Psoas muscle (tissue), 7 donors: ENCODE measurements at regions not wholly inside any gene's neighbourhood (a gene's known extent, or its start where the extent isn't known, plus 50 kb on each side); places are given as distances from the start of the nearest gene placed in this dataset.

ENCODE experiments used
- ATAC-seq, 4 donors: fragments of 200-7000 bp; cut with Tn5 transposase; one replicate each; pipeline ENCODE4 v1.9.1; 2020; ENCODE audit warnings: moderate library complexity in 3 of 4, mild to moderate bottlenecking in 2 of 4
- DNase-seq, 2 donors: peaks; one replicate each; pipeline ENCODE4 v3.0.0-alpha.2; 2020
- H3K27ac ChIP-seq: fragments of 200-600 bp; one replicate; pipeline ENCODE4 v1.8.0; 2022
- H3K27me3 ChIP-seq, 3 donors: fragments of 200-600 bp in 1 of 3; one replicate each; pipeline versions ENCODE4 v1.6.1 to v1.8.0; 2013 to 2022; ENCODE audit warnings: low read length in 2 of 3, mild to moderate bottlenecking in 2 of 3, moderate library complexity in 1 of 3; ENCODE audit not compliant: insufficient read depth in 3 of 3
- H3K36me3 ChIP-seq, 2 donors: fragments of 200-600 bp in 1 of 2; one replicate each; pipeline versions ENCODE4 v1.6.1 to v1.8.0; 2013 to 2022; ENCODE audit warnings: low read depth in 1 of 2, mild to moderate bottlenecking in 1 of 2, moderate library complexity in 1 of 2; ENCODE audit not compliant: insufficient read depth in 1 of 2
- H3K4me1 ChIP-seq: fragments of 200-600 bp; one replicate; pipeline ENCODE4 v1.8.0; 2022
- H3K4me3 ChIP-seq: fragments of 200-600 bp; one replicate; pipeline ENCODE4 v1.8.0; 2022; ENCODE audit warnings: mild to moderate bottlenecking
- H3K9me3 ChIP-seq: fragments of 200-600 bp; one replicate; pipeline ENCODE4 v1.8.0; 2022
- CTCF ChIP-seq: fragments of 200-600 bp; IDR thresholded peaks from one replicate; pipeline ENCODE4 v1.8.0; 2022; ENCODE audit warnings: antibody characterized with exemption
- WGBS, 3 donors: extraction: QIAGEN DNeasy Blood & Tissue Kit; methylation state at CpG; one replicate each; pipeline versions ENCODE4 v1.1.6 to v1.1.7; 2013; 5-methylcytosine and 5-hydroxymethylcytosine counted together
- intact Hi-C, 2 donors: fragments of 100-400 bp; cut with DNase I; formaldehyde crosslinking; loops; one replicate each; pipeline versions ENCODE4 v1.11.0 to v1.14.2; 2022
- donor health status: healthy with polysubstance abuse.
- donor health status: DM: no; HTN: no; CAD: no; lungs with moderate emphysema.
- donor health status: Bipolar disorder and iron deficiency.
- donor health status: healthy.
- donor health status: DM: yes; HTN: yes; CAD: no.
- donor health status: DM: no; HTN: no; CAD: no.
- donor health status: DM: yes; HTN: yes; CAD: no.

GRCh38 chr6:169165561-169166300 lies 87.9 kb downstream of the THBS2 start:
- no peaks in the 10 kb centered on the region for H3K36me3 ChIP-seq
- H3K27me3 ChIP-seq = no peaks in the 10 kb centered on the region
- no peaks in the 10 kb centered on the region for H3K4me1 ChIP-seq
- 82 to 93% (median 92%) methylated on average over 12 of the region's 12 CpGs for WGBS, 3 donors
- no peak for TF ChIP-seq CTCF
- H3K9me3 ChIP-seq = no peaks in the 10 kb centered on the region
- no peak overlapping the region for H3K4me3 ChIP-seq
- intact Hi-C loops = no loop called here
- ATAC-seq (no peak), DNase-seq (no peak)
- H3K27ac ChIP-seq = no peak overlapping the region

- Histone ChIP-seq H3K4me3 (no peak overlapping the region), H3K36me3 (no peaks in the 10 kb centered on the region), H3K27ac (no peak overlapping the region), H3K27me3 (no peaks in the 10 kb centered on the region), H3K4me1 (no peaks in the 10 kb centered on the region), H3K9me3 (no peaks in the 10 kb centered on the region)
- intact Hi-C loops = no loop called here
- no peak for TF ChIP-seq CTCF
- 69 to 73% (median 70%) methylated on average over 5 of the region's 5 CpGs for WGBS, 3 donors
- DNase-seq = no peak
- no peak for ATAC-seq
Measured at GRCh38 chr6:169164986-169165385, 88.7 kb downstream of the THBS2 start.

- no peaks in the 10 kb centered on the region for H3K4me1 ChIP-seq
- H3K27me3 ChIP-seq = no peaks in the 10 kb centered on the region
- DNase-seq (no peak), ATAC-seq (no peak)
- no peak overlapping the region for H3K4me3 ChIP-seq
- intact Hi-C loops = no loop called here
- H3K9me3 ChIP-seq = no peaks in the 10 kb centered on the region
- WGBS, 3 donors = 95 to 97% (median 96%) methylated on average over 5 of the region's 5 CpGs
- no peak overlapping the region for H3K27ac ChIP-seq
- TF ChIP-seq CTCF = no peak
- no peaks in the 10 kb centered on the region for H3K36me3 ChIP-seq
Measured at GRCh38 chr6:169164451-169164850, 89.2 kb downstream of the THBS2 start.

- Histone ChIP-seq H3K27ac (no peak overlapping the region), H3K27me3 (no peaks in the 10 kb centered on the region), H3K4me1 (no peaks in the 10 kb centered on the region), H3K4me3 (no peak overlapping the region), H3K9me3 (no peaks in the 10 kb centered on the region), H3K36me3 (no peaks in the 10 kb centered on the region)
- intact Hi-C loops = no loop called here
- ATAC-seq (no peak), DNase-seq (no peak)
- TF ChIP-seq CTCF = no peak
- WGBS, 3 donors = 84 to 90% (median 89%) methylated on average over 4 of the region's 4 CpGs
Measured at GRCh38 chr6:169163411-169163901, 90.2 kb downstream of the THBS2 start.
